Fibroblast of the aortic adventitia (primary cell): ENCODE measurements at regions not wholly inside any gene's neighbourhood (a gene's known extent, or its start where the extent isn't known, plus 50 kb on each side); places are given as distances from the start of the nearest gene placed in this dataset.

Source experiments
- DNase-seq: peaks from one replicate; pipeline ENCODE4 v3.0.0-alpha.2; 2010; ENCODE audit warnings: low read depth
- H3K4me3 ChIP-seq: 2 replicates; pipeline ENCODE4 v1.5.1; 2011; ENCODE audit warnings: low read depth, mild to moderate bottlenecking, control low read depth, low read length, moderate library complexity
- TF ChIP-seq, protein P1 (sequence below): IDR thresholded peaks from 2 replicates; pipeline ENCODE4 v1.5.1; 2011; ENCODE audit warnings: mild to moderate bottlenecking, low read length, control low read depth, inconsistent platforms; ENCODE audit not compliant: insufficient read depth

DNA sequence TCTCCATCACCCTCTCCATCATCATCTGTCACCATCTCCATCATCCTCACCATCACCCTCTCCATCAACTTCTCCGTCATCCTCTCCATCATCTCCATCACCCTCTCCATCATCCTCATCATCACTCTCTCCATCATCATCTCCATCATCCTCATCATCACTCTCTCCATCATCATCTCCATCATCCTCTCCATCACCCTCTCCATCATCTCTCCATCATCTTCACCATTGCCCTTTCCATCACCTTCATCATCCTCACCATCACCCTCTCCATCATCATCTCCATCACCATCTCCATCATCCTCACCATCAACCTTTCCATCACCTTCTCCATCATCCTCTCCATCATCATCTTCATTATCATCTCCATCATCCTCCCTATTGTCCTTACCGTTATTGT, 565.5 kb upstream of the SGCD start:
- TF ChIP-seq, protein P1, sequence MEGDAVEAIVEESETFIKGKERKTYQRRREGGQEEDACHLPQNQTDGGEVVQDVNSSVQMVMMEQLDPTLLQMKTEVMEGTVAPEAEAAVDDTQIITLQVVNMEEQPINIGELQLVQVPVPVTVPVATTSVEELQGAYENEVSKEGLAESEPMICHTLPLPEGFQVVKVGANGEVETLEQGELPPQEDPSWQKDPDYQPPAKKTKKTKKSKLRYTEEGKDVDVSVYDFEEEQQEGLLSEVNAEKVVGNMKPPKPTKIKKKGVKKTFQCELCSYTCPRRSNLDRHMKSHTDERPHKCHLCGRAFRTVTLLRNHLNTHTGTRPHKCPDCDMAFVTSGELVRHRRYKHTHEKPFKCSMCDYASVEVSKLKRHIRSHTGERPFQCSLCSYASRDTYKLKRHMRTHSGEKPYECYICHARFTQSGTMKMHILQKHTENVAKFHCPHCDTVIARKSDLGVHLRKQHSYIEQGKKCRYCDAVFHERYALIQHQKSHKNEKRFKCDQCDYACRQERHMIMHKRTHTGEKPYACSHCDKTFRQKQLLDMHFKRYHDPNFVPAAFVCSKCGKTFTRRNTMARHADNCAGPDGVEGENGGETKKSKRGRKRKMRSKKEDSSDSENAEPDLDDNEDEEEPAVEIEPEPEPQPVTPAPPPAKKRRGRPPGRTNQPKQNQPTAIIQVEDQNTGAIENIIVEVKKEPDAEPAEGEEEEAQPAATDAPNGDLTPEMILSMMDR: no peak
- no peak for DNase-seq
- H3K4me3 ChIP-seq: no peak overlapping the region

- DNase-seq: no peak
- TF ChIP-seq, protein P1: no peak
- H3K4me3 ChIP-seq: no peak overlapping the region
Measured at GRCh38 chr5:155765715-155766114, 561.2 kb upstream of the SGCD start.

DNA sequence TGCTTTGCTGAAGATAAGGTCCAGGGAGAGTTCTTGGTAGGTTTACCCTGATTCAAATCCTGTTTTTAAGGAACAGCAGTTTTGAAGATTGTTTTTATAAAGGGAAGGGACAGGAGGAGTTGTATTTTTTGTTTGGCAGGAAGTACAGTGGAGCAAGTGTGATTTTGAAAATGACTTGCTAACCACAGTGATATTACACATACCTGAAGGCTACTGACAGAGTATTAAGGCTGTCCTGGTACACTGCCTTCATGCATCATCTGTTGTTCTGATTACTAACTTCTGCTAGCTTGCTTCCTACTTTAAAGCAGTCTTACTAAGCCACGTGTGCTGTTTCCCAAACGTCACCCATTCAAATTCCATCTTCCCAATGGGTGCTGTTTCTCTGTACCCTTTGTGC, 559.5 kb upstream of the SGCD start:
- no peak for DNase-seq
- no peak overlapping the region for H3K4me3 ChIP-seq
- TF ChIP-seq, protein P1: no peak

- no peak for DNase-seq
- TF ChIP-seq, protein P1: no peak
- no peak overlapping the region for H3K4me3 ChIP-seq
Measured at GRCh38 chr5:155768332-155768731, 558.6 kb upstream of the SGCD start.

DNA sequence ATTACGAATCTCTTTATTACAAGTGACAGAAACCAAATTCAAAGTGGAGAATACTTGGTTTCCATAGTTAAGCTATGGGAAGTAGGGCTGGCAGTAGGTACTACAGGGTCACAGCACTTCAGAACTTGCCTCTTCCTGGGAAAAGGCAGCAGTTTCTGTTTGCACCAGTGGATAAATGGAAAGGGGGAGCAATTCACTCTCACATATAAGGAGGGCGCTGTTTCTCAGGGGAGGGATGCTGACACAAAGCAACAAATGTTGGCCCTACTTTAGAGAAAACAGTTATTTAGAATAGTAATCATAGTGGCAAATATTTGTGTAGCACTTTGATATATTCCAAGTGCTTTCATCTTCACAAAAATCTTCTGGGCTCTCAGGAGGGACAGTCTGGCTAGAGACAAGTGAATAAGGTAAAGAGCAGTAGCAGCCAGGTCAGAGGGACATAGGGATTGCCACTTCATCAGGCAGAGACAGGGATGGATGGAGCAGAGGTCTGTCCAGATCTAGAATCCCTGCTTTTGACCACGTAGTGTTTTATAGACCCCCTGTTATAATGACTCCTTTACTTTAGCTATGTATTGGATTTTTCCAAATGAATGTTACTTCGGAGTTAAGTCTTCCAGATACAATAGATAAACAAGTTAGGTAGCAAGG, 554.8 kb upstream of the SGCD start:
- TF ChIP-seq, protein P1: no peak
- no peak for DNase-seq
- no peak overlapping the region for H3K4me3 ChIP-seq

DNA sequence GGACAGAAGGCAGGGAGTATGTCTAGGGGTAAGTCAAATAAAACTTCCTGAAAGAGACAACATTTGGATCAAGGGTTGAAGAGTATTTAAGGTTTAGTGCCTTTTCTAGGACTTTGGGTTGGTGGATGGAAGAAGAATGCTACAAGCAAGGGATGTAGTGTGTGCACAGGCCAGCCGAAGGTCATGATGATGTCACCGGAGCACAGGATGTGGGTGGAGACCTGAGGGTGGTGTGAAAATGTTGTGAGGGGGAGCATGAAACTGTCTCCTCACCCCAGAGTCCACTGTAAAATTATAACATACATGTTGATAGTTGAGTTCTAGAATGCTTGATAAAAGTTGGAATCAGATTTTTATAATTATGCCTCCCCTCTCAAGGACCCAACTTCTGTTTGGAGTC, 553.3 kb upstream of the SGCD start:
- TF ChIP-seq, protein P1: no peak
- H3K4me3 ChIP-seq: no peak overlapping the region
- no peak for DNase-seq

DNA sequence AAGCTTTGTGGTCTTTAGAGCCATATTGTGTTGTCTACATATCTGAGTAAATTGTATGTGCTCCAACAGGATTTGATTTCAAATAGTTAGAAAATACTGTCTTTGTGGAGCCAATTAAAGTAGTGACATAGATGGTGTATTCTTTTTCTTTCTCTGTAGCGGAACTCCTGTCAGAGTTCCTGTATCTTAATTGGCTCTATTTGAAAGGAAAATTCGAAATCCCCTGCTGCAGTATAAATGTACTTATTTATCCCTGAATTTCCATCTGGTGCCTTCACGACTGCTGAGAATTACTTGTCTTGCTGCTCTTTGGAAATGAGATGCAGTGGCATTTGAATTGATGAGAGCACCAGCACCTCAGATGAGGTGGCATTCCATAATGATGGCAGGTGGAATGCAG, 546.7 kb upstream of the SGCD start:
- H3K4me3 ChIP-seq: no peak overlapping the region
- TF ChIP-seq, protein P1: no peak
- no peak for DNase-seq
